ENCODE measurements at regions not wholly inside any gene's neighbourhood (a gene's known extent, or its start where the extent isn't known, plus 50 kb on each side); places are given as distances from the start of the nearest gene placed in this dataset.

DNA sequence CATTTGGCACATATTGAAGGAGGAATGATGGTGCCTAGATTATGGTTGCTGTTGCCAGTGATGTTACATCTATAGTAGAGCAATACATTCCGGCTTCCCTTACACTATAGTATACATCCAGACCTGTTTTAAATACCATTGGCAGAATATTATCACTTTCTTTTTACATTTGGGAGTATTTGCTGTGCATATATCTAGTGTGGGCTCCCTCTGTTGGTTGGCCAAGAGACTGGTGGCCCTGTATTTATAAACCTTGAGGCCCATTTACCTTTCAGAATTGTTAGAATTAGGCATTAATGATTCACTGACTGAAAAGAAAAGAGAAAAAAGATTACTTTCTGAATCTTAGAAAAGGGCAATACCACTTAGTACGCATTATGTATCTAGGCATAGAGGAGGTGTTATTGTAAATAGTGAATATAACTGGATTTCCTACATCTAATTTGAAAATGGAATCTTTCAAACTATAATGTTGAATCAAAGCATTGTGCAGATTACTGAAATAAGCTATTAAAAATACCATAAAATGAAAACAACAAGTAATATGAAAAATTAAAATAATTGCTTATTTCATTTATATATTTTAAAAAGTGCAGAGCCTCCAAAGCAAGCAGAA, 628.8 kb upstream of the MAN1A1 start:
- no peak for TF ChIP-seq ZNF121 (tag by site-specific recombination; IDR thresholded peaks at IDR 0.05)
- TF ChIP-seq, protein P1, sequence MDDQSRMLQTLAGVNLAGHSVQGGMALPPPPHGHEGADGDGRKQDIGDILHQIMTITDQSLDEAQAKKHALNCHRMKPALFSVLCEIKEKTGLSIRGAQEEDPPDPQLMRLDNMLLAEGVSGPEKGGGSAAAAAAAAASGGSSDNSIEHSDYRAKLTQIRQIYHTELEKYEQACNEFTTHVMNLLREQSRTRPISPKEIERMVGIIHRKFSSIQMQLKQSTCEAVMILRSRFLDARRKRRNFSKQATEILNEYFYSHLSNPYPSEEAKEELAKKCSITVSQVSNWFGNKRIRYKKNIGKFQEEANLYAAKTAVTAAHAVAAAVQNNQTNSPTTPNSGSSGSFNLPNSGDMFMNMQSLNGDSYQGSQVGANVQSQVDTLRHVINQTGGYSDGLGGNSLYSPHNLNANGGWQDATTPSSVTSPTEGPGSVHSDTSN (CRISPR knock-in tag; IDR thresholded peaks at IDR 0.05), result no peak
- TF ChIP-seq CTCF (tag by site-specific recombination; IDR thresholded peaks at IDR 0.05), result no peak
- no peak for TF ChIP-seq REST (tag by site-specific recombination; IDR thresholded peaks at IDR 0.05)
- TF ChIP-seq, protein P2, sequence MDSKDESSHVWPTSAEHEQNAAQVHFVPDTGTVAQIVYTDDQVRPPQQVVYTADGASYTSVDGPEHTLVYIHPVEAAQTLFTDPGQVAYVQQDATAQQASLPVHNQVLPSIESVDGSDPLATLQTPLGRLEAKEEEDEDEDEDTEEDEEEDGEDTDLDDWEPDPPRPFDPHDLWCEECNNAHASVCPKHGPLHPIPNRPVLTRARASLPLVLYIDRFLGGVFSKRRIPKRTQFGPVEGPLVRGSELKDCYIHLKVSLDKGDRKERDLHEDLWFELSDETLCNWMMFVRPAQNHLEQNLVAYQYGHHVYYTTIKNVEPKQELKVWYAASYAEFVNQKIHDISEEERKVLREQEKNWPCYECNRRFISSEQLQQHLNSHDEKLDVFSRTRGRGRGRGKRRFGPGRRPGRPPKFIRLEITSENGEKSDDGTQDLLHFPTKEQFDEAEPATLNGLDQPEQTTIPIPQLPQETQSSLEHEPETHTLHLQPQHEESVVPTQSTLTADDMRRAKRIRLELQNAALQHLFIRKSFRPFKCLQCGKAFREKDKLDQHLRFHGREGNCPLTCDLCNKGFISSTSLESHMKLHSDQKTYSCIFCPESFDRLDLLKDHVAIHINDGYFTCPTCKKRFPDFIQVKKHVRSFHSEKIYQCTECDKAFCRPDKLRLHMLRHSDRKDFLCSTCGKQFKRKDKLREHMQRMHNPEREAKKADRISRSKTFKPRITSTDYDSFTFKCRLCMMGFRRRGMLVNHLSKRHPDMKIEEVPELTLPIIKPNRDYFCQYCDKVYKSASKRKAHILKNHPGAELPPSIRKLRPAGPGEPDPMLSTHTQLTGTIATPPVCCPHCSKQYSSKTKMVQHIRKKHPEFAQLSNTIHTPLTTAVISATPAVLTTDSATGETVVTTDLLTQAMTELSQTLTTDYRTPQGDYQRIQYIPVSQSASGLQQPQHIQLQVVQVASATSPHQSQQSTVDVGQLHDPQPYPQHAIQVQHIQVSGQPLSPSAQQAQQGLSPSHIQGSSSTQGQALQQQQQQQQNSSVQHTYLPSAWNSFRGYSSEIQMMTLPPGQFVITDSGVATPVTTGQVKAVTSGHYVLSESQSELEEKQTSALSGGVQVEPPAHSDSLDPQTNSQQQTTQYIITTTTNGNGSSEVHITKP (tag by site-specific recombination; IDR thresholded peaks at IDR 0.05), result no peak
- no peak for TF ChIP-seq ZNF311 (tag by site-specific recombination; IDR thresholded peaks at IDR 0.05; ENCODE audit: borderline replicate concordance)
- TF ChIP-seq, protein P3, sequence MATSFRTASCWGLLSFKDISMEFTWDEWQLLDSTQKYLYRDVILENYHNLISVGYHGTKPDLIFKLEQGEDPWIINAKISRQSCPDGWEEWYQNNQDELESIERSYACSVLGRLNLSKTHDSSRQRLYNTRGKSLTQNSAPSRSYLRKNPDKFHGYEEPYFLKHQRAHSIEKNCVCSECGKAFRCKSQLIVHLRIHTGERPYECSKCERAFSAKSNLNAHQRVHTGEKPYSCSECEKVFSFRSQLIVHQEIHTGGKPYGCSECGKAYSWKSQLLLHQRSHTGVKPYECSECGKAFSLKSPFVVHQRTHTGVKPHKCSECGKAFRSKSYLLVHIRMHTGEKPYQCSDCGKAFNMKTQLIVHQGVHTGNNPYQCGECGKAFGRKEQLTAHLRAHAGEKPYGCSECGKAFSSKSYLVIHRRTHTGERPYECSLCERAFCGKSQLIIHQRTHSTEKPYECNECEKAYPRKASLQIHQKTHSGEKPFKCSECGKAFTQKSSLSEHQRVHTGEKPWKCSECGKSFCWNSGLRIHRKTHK (tag by site-specific recombination; IDR thresholded peaks at IDR 0.05), result no peak
- TF ChIP-seq, protein P4, sequence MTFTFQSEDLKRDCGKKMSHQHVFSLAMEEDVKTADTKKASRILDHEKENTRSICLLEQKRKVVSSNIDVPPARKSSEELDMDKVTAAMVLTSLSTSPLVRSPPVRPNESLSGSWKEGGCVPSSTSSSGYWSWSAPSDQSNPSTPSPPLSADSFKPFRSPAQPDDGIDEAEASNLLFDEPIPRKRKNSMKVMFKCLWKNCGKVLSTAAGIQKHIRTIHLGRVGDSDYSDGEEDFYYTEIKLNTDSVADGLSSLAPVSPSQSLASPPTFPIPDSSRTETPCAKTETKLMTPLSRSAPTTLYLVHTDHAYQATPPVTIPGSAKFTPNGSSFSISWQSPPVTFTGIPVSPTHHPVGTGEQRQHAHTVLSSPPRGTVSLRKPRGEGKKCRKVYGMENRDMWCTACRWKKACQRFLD (tag by site-specific recombination; IDR thresholded peaks at IDR 0.05), result no peak
- TF ChIP-seq ZNF302 (tag by site-specific recombination; IDR thresholded peaks at IDR 0.05; ENCODE audit: low read depth), result no peak
- no peak for TF ChIP-seq ZBTB48 (tag by site-specific recombination; IDR thresholded peaks at IDR 0.05)
- TF ChIP-seq ZNF530 (tag by site-specific recombination; IDR thresholded peaks at IDR 0.05; ENCODE audit: low read depth), result no peak

Measured in HEK293 (cell line).